Panc1 (cell line): ENCODE measurements at regions not wholly inside any gene's neighbourhood (a gene's known extent, or its start where the extent isn't known, plus 50 kb on each side); places are given as distances from the start of the nearest gene placed in this dataset.

Experiments used
- POLR2AphosphoS5 ChIP-seq: IDR thresholded peaks from 2 replicates; pipeline ENCODE4 v1.6.1; 2012; ENCODE audit warnings: mild to moderate bottlenecking, low read depth, low read length, moderate library complexity
- TF ChIP-seq, protein P1 (sequence below): fragments of 450-650 bp; IDR thresholded peaks from 2 replicates; pipeline ENCODE4 v1.5.1; 2017; ENCODE audit warnings: mild to moderate bottlenecking
- TF ChIP-seq, protein P2 (sequence below), 2 experiments: IDR thresholded peaks; 2 replicates each; pipeline ENCODE4 v1.6.1; 2011 to 2012; ENCODE audit warnings: low read depth in 2 of 2, control low read depth in 1 of 2, low read length in 1 of 2, mild to moderate bottlenecking in 1 of 2, moderate library complexity in 1 of 2; ENCODE audit not compliant: insufficient read depth in 1 of 2

DNA sequence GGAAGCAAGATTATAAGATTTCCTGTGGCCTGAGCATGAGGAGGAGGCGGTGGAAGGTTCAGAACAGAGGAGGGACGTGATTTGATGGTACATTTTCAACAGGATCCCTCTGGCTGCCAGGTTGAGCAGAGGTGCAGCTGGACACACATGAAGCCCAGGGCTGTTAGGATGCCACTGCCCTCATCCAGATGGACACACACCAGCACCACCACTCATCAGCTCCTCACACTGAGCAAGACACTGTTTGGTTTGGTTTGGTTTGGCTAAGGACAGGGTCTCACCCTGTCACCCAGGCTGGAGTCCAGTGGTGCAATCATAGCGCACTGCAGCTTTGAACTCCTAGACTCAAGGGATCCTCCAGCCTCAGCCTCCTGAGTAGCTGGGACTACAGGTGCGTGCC, 402.6 kb upstream of the C16orf82 start:
- TF ChIP-seq, protein P1, sequence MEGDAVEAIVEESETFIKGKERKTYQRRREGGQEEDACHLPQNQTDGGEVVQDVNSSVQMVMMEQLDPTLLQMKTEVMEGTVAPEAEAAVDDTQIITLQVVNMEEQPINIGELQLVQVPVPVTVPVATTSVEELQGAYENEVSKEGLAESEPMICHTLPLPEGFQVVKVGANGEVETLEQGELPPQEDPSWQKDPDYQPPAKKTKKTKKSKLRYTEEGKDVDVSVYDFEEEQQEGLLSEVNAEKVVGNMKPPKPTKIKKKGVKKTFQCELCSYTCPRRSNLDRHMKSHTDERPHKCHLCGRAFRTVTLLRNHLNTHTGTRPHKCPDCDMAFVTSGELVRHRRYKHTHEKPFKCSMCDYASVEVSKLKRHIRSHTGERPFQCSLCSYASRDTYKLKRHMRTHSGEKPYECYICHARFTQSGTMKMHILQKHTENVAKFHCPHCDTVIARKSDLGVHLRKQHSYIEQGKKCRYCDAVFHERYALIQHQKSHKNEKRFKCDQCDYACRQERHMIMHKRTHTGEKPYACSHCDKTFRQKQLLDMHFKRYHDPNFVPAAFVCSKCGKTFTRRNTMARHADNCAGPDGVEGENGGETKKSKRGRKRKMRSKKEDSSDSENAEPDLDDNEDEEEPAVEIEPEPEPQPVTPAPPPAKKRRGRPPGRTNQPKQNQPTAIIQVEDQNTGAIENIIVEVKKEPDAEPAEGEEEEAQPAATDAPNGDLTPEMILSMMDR: no peak
- TF ChIP-seq, protein P2, sequence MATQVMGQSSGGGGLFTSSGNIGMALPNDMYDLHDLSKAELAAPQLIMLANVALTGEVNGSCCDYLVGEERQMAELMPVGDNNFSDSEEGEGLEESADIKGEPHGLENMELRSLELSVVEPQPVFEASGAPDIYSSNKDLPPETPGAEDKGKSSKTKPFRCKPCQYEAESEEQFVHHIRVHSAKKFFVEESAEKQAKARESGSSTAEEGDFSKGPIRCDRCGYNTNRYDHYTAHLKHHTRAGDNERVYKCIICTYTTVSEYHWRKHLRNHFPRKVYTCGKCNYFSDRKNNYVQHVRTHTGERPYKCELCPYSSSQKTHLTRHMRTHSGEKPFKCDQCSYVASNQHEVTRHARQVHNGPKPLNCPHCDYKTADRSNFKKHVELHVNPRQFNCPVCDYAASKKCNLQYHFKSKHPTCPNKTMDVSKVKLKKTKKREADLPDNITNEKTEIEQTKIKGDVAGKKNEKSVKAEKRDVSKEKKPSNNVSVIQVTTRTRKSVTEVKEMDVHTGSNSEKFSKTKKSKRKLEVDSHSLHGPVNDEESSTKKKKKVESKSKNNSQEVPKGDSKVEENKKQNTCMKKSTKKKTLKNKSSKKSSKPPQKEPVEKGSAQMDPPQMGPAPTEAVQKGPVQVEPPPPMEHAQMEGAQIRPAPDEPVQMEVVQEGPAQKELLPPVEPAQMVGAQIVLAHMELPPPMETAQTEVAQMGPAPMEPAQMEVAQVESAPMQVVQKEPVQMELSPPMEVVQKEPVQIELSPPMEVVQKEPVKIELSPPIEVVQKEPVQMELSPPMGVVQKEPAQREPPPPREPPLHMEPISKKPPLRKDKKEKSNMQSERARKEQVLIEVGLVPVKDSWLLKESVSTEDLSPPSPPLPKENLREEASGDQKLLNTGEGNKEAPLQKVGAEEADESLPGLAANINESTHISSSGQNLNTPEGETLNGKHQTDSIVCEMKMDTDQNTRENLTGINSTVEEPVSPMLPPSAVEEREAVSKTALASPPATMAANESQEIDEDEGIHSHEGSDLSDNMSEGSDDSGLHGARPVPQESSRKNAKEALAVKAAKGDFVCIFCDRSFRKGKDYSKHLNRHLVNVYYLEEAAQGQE (IDR thresholded peaks at IDR 0.05; ENCODE audit: insufficient read depth in 1 of 2, low read depth in 2 of 2, low read length in 1 of 2): no peak
- no peak for TF ChIP-seq POLR2AphosphoS5
